Adrenal gland (tissue), 9 donors: ENCODE measurements at regions not wholly inside any gene's neighbourhood (a gene's known extent, or its start where the extent isn't known, plus 50 kb on each side); places are given as distances from the start of the nearest gene placed in this dataset.

ENCODE experiments used
- DNase-seq, 7 donors: peaks; one replicate each; pipeline ENCODE4 v3.0.0-alpha.2; 2019 to 2020
- H3K27ac ChIP-seq, 5 donors: fragments of 200-600 bp; sonication (generic) in 4 of 5; 1 replicate in 3 of 5; 2 replicates in 2 of 5; pipeline versions ENCODE4 v1.5.1 to v1.8.0; 2016 to 2020; ENCODE audit warnings: mild to moderate bottlenecking in 1 of 5
- H3K27me3 ChIP-seq: fragments of 200-600 bp; 2 replicates; pipeline ENCODE4 v1.8.0; 2021
- H3K36me3 ChIP-seq, 2 donors: fragments of 200-600 bp; replicated peaks in 1 of 2; 1 replicate in 1 of 2; 2 replicates in 1 of 2; pipeline versions ENCODE4 v1.5.1 to v1.8.0; 2018 to 2022
- H3K4me1 ChIP-seq, 2 donors: fragments of 200-600 bp; replicated peaks in 1 of 2; 1 replicate in 1 of 2; 2 replicates in 1 of 2; pipeline versions ENCODE4 v1.5.1 to v1.8.0; 2018 to 2021
- H3K4me3 ChIP-seq, 4 donors: fragments of 200-600 bp; sonication (generic) in 3 of 4; one replicate each; pipeline ENCODE4 v1.5.1; 2016 to 2018
- H3K9me3 ChIP-seq, 3 donors: fragments of 200-600 bp; sonication (generic) in 1 of 3; replicated peaks in 1 of 3; 1 replicate in 2 of 3; 2 replicates in 1 of 3; pipeline versions ENCODE4 v1.5.1 to v1.8.0; 2016 to 2021
- CTCF ChIP-seq, 6 experiments: fragments of 450-650 bp in 4 of 6; fragments of 200-600 bp in 2 of 6; sonication (generic) in 1 of 6; IDR thresholded peaks; 1 replicate in 5 of 6; 2 replicates in 1 of 6; pipeline versions ENCODE4 v1.5.1 to v1.8.0; 2016 to 2021; ENCODE audit warnings: antibody characterized with exemption in 6 of 6, mild to moderate bottlenecking in 2 of 6, moderate library complexity in 1 of 6
- POLR2A ChIP-seq, 2 donors: fragments of 450-650 bp; IDR thresholded peaks; one replicate each; pipeline ENCODE4 v1.6.1; 2017; ENCODE audit warnings: antibody characterized with exemption in 2 of 2, mild to moderate bottlenecking in 2 of 2, moderate library complexity in 1 of 2
- WGBS, 4 donors: extraction: QIAGEN DNeasy Blood & Tissue Kit in 2 of 4; methylation state at CpG; one replicate each; pipeline versions ENCODE4 v1.1.5 to v1.1.7; 2013 to 2017; 5-methylcytosine and 5-hydroxymethylcytosine counted together
- intact Hi-C, 2 donors: fragments of 100-400 bp; cut with DNase I; formaldehyde crosslinking; loops; one replicate each; pipeline versions ENCODE4 v1.14.1 to v1.15.0; 2022 to 2023
- donor health status: healthy with polysubstance abuse.
- donor health status: Bipolar disorder and iron deficiency.
- donor health status: DM: yes; HTN: yes; CAD: no.
- donor health status: DM: no; HTN: no; CAD: no.
- donor health status: DM: no; HTN: no; CAD: no.

- Histone ChIP-seq H3K27ac (no peak overlapping the region), H3K9me3 (no peaks in the 10 kb centered on the region), H3K4me1 (no peaks in the 10 kb centered on the region), H3K27me3 (no peaks in the 10 kb centered on the region), H3K36me3 (no peaks in the 10 kb centered on the region), H3K4me3 (no peak overlapping the region)
- 47 to 69% (median 58%) methylated on average over 1 of the region's 1 CpG for WGBS, 4 donors
- TF ChIP-seq CTCF (IDR thresholded peaks at IDR 0.05): no peak
- TF ChIP-seq POLR2A (IDR thresholded peaks at IDR 0.05): no peak
- intact Hi-C loops: no loop called here
- no peak for DNase-seq
Observed at GRCh38 chr11:42234451-42234951, 775.0 kb upstream of the LRRC4C start.

GRCh38 chr11:42237701-42238235 is 778.3 kb upstream of the LRRC4C start:
- H3K36me3 ChIP-seq: no peaks in the 10 kb centered on the region
- no peak for DNase-seq
- intact Hi-C loops: no loop called here
- H3K4me1 ChIP-seq: no peaks in the 10 kb centered on the region
- WGBS, 4 donors: 58 to 64% (median 60%) methylated on average over 4 of the region's 4 CpGs
- H3K9me3 ChIP-seq: no peaks in the 10 kb centered on the region
- no peaks in the 10 kb centered on the region for H3K27me3 ChIP-seq
- TF ChIP-seq POLR2A (IDR thresholded peaks at IDR 0.05): no peak
- no peak for TF ChIP-seq CTCF (IDR thresholded peaks at IDR 0.05)
- no peak overlapping the region for H3K27ac ChIP-seq
- no peak overlapping the region for H3K4me3 ChIP-seq

GRCh38 chr11:42239188-42239587 is 779.7 kb upstream of the LRRC4C start:
- no peaks in the 10 kb centered on the region for H3K9me3 ChIP-seq
- H3K27ac ChIP-seq: no peak overlapping the region
- 74 to 77% (median 75%) methylated on average over 5 of the region's 5 CpGs for WGBS, 4 donors

GRCh38 chr11:42243385-42243784 is 783.9 kb upstream of the LRRC4C start:
- no peak for DNase-seq
- Histone ChIP-seq H3K4me3 (no peak overlapping the region), H3K9me3 (no peaks in the 10 kb centered on the region), H3K36me3 (no peaks in the 10 kb centered on the region), H3K27me3 (no peaks in the 10 kb centered on the region), H3K27ac (no peak overlapping the region), H3K4me1 (no peaks in the 10 kb centered on the region)
- WGBS, 4 donors: 73 to 85% (median 77%) methylated on average over 2 of the region's 2 CpGs
- intact Hi-C loops: no loop called here
- TF ChIP-seq POLR2A (IDR thresholded peaks at IDR 0.05) (no peak), CTCF (IDR thresholded peaks at IDR 0.05) (no peak)

More at GRCh38 chr11:42239188-42239587, 779.7 kb upstream of the LRRC4C start:
- intact Hi-C loops: no loop called here
- Histone ChIP-seq H3K36me3 (no peaks in the 10 kb centered on the region), H3K4me1 (no peaks in the 10 kb centered on the region), H3K27me3 (no peaks in the 10 kb centered on the region), H3K4me3 (no peak overlapping the region)
- DNase-seq: peak in 1 of 7 donors; percentile 53
- TF ChIP-seq POLR2A (IDR thresholded peaks at IDR 0.05): no peak
- TF ChIP-seq CTCF (IDR thresholded peaks at IDR 0.05): no peak
